GM12874 (cell line): ENCODE measurements at regions not wholly inside any gene's neighbourhood (a gene's known extent, or its start where the extent isn't known, plus 50 kb on each side); places are given as distances from the start of the nearest gene placed in this dataset.

Experiments used
- TF ChIP-seq, protein P1 (sequence below): IDR thresholded peaks from 2 replicates; pipeline ENCODE4 v1.5.1; 2011; ENCODE audit warnings: low read depth, mild to moderate bottlenecking, control low read depth, low read length, moderate library complexity; ENCODE audit not compliant: insufficient read depth

DNA sequence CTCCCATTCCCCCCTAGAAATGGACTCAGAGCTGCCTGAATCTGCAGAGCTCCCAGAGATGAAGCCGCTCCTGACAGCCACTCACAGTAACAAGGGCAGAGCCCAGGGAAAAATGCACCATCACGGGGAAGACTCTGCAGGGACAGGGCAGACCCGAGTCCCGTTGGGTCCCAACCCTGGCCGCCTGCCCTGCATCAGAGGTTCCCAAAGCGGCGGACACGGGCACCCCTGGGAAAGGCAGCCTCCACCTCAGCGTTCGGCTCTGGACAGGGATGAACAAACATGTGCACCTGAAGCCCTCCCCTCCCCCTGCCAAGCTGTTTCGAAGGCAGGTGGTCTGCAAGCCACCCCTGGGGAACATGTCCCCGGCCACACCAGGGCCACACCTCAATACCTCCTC is 320.4 kb downstream of the ADGRD1 start:
- TF ChIP-seq, protein P1, sequence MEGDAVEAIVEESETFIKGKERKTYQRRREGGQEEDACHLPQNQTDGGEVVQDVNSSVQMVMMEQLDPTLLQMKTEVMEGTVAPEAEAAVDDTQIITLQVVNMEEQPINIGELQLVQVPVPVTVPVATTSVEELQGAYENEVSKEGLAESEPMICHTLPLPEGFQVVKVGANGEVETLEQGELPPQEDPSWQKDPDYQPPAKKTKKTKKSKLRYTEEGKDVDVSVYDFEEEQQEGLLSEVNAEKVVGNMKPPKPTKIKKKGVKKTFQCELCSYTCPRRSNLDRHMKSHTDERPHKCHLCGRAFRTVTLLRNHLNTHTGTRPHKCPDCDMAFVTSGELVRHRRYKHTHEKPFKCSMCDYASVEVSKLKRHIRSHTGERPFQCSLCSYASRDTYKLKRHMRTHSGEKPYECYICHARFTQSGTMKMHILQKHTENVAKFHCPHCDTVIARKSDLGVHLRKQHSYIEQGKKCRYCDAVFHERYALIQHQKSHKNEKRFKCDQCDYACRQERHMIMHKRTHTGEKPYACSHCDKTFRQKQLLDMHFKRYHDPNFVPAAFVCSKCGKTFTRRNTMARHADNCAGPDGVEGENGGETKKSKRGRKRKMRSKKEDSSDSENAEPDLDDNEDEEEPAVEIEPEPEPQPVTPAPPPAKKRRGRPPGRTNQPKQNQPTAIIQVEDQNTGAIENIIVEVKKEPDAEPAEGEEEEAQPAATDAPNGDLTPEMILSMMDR = no peak

DNA sequence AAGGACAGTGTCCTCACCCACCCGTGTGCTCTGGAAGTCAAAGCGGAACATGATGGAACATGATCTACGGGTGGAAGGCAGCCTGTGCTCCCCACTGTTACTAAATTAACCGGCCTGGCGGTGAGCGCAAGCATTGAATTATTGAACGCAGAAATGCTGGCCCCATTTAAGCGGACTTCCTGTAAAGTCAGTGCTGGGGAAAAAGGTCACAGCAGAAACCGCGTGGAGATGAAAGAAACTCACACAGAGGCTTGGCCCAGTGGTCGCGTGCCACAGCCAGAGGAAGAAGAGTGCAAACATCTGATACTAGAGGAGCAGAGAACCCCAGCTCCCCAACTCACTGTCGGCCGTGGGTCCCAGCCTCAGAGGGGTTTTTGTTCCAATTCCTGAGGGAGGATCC is 321.2 kb downstream of the ADGRD1 start:
- TF ChIP-seq, protein P1 = no peak

DNA sequence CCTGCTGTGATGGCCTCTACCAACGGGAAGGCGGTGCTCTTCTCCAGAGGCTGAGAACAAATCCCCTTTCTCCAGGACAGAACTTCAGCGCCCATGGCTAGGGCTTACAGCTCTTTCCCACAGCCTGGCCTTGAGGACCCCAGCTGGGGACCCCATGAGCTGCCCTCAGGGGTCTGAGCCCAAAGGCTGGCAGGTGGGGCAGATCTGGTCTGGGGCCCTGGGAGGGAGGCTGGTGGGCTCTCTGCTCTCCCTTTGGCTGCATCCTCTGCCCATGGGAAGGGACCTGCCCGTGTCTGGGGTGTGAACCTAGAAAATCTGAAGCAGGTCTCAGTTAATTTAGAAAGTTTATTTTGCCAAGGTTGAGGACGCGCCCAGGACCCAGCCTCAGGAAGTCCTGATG is 322.1 kb downstream of the ADGRD1 start:
- TF ChIP-seq, protein P1 = no peak

DNA sequence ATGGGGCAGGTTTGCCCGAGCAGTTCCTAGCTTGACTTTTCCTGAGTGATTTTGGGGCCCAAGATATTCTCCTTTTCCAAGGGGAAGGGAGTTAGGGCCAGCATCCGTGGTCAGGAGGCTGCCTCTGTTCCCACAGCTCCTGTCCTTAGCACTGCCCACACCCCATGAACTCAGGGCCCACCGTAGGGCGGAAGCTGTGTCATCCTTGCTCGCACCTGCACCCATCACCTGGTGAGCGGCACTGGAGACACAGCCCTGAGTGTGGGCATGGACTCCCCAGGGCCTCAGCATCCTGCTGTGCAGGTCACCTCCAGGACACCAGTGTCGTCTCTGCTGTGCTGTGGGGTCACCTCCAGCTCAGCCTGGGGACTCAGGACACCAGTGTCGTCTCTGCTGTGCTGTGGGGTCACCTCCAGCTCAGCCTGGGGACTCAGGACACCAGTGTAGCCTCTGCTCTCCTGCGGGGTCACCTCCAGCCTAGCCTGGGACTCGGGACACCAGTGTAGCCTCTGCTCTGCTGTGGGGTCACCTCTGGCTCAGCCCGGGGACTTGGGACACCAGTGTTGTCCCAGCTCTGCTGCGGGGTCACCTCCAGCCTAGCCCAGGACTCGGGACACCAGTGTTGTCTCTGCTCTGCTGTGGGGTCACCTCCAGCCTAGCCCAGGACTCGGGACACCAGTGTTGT is 322.9 kb downstream of the ADGRD1 start:
- TF ChIP-seq, protein P1 = no peak

DNA sequence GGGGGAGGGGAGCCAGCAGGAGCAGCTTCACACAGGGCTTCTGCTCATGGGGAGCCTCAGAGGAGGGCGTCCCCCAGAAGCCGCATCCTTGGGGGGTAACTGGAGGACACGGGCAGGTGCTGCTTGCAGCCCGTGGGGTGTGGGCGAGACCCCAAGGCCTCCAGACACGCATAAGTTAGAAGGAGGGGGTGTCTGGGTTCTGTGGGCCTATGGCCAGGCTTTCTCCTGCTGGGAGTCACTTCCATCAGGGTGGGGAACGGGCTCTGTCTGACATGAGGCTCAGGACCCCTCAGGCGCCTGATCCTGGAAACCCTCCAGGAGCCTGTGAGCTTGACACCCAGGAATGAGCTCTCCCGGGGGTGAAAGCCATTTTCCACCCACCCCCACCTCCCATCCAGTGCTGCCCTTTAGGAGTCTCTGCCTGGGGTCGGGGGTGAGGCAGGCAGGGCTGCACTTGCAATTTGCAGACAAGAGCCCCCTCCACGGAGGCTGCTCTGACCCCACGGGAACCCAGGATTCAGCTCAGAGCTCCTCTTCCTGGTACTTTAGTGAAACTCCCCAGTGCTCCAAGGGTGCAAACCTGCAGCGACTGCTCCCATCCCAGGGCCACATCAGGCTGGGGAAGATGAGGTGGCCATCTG is 325.7 kb downstream of the ADGRD1 start:
- TF ChIP-seq, protein P1 = no peak

DNA sequence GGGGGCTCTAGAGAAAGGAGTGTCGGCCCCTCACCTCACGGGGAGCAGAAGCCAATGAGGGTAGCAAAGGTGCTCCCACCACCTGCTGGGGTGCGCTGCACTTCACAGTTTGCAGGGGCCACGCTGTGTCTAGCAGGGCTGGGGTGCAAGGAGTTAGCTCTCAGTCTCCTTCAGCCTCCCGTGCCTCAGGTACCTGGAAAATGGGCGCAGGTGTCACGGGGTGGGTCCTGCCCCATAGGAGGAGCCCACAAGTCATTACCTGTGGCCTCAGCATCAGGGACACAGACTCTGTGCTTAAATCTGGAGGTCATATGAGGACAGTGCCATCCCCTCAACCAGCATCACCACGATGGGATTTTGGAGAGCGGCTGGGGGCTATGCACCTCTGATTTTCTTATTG is 326.7 kb downstream of the ADGRD1 start:
- TF ChIP-seq, protein P1 = no peak

DNA sequence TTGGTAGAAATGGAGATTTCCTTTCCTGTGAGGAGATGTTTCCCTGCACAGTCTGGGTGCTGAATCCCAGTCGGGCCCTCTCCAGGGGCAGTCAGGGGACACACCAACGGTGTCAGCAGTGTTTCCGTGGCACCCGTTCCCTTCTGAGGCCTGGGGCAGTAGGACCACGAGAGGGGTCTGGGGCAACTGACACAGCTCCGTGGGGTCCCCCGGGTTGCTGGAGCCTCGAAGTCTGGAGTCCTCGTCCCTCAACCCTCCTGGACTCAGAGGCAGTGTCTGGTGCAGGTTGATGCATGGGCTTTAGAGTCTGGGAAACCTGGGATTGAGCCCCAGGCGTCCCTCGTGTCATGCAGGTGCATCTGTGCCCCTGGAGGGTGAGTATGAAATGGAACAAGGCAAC is 327.3 kb downstream of the ADGRD1 start:
- TF ChIP-seq, protein P1 = no peak
